Erythroblast (primary cell): ENCODE measurements at regions not wholly inside any gene's neighbourhood (a gene's known extent, or its start where the extent isn't known, plus 50 kb on each side); places are given as distances from the start of the nearest gene placed in this dataset.

Experiments
- DNase-seq, 2 experiments: peaks; one replicate each; lab custom pipeline; 2025; lab: John Stamatoyannopoulos, UW
- GATA1 ChIP-seq: IDR thresholded peaks from 2 replicates; pipeline ENCODE4 v1.6.1; 2011; ENCODE audit warnings: low read depth, mild to moderate bottlenecking, control low read depth, low read length, moderate library complexity
- POLR2A ChIP-seq: IDR thresholded peaks from 2 replicates; pipeline ENCODE4 v1.6.1; 2011; ENCODE audit warnings: mild to moderate bottlenecking, low read length

- TF ChIP-seq GATA1 (no peak), POLR2A (no peak)
- no peak for DNase-seq
Observed at GRCh38 chr2:144708626-144709025, 188.7 kb upstream of the ZEB2 start.

- TF ChIP-seq POLR2A, result no peak
- no peak for TF ChIP-seq GATA1
- DNase-seq, result no peak
Observed at GRCh38 chr2:144707736-144708326, 187.9 kb upstream of the ZEB2 start.

GRCh38 chr2:144706647-144707046, 186.7 kb upstream of the ZEB2 start:
- DNase-seq, result no peak
- no peak for TF ChIP-seq POLR2A
- no peak for TF ChIP-seq GATA1

GRCh38 chr2:144705328-144706245, 185.7 kb upstream of the ZEB2 start:
- peak in 1 of 2 experiments; percentile 46 for DNase-seq
- TF ChIP-seq GATA1, result no peak
- TF ChIP-seq POLR2A, result no peak

GRCh38 chr2:144704709-144705095, 184.8 kb upstream of the ZEB2 start:
- no peak for DNase-seq
- TF ChIP-seq GATA1, result no peak
- no peak for TF ChIP-seq POLR2A

- DNase-seq, result peak; percentile 54 to 75
- TF ChIP-seq GATA1 (no peak), POLR2A (no peak)
Observed at GRCh38 chr2:144703852-144704708, 184.2 kb upstream of the ZEB2 start.

GRCh38 chr2:144702051-144702450, 182.1 kb upstream of the ZEB2 start:
- no peak for DNase-seq
- TF ChIP-seq POLR2A, result no peak
- TF ChIP-seq GATA1, result no peak

- TF ChIP-seq POLR2A (no peak), GATA1 (no peak)
- DNase-seq, result no peak
Observed at GRCh38 chr2:144701259-144701658, 181.3 kb upstream of the ZEB2 start.

- TF ChIP-seq POLR2A (no peak), GATA1 (no peak)
Observed at GRCh38 chr2:144698156-144698555, 178.2 kb upstream of the ZEB2 start.

GRCh38 chr2:144695657-144696056, 175.7 kb upstream of the ZEB2 start:
- peak; percentile 5 to 7 for DNase-seq
- no peak for TF ChIP-seq POLR2A
- TF ChIP-seq GATA1, result no peak

More at GRCh38 chr2:144698156-144698555, 178.2 kb upstream of the ZEB2 start:
- no peak for DNase-seq

GRCh38 chr2:144694456-144694855, 174.5 kb upstream of the ZEB2 start:
- TF ChIP-seq POLR2A (no peak), GATA1 (no peak)
- no peak for DNase-seq

GRCh38 chr2:144693179-144693578, 173.3 kb upstream of the ZEB2 start:
- TF ChIP-seq POLR2A (no peak), GATA1 (no peak)
- no peak for DNase-seq

- no peak for DNase-seq
- TF ChIP-seq GATA1, result no peak
- TF ChIP-seq POLR2A, result no peak
Observed at GRCh38 chr2:144692661-144693060, 172.7 kb upstream of the ZEB2 start.
